WI38 (cell line): ENCODE measurements at regions not wholly inside any gene's neighbourhood (a gene's known extent, or its start where the extent isn't known, plus 50 kb on each side); places are given as distances from the start of the nearest gene placed in this dataset.
"Not testable (repeated sequence)": the region's sequence is repeated elsewhere in the genome, so short reads cannot be mapped to it uniquely, and the experiment has no call there.

Source experiments
- H3K4me3 ChIP-seq: 2 replicates; pipeline ENCODE4 v1.5.1; 2011; ENCODE audit warnings: low read depth, mild to moderate bottlenecking, control low read depth, low read length
- TF ChIP-seq, protein P1 (sequence below): IDR thresholded peaks from 2 replicates; pipeline ENCODE4 v1.5.1; 2012; ENCODE audit warnings: low read depth, mild to moderate bottlenecking, control low read depth, low read length

DNA sequence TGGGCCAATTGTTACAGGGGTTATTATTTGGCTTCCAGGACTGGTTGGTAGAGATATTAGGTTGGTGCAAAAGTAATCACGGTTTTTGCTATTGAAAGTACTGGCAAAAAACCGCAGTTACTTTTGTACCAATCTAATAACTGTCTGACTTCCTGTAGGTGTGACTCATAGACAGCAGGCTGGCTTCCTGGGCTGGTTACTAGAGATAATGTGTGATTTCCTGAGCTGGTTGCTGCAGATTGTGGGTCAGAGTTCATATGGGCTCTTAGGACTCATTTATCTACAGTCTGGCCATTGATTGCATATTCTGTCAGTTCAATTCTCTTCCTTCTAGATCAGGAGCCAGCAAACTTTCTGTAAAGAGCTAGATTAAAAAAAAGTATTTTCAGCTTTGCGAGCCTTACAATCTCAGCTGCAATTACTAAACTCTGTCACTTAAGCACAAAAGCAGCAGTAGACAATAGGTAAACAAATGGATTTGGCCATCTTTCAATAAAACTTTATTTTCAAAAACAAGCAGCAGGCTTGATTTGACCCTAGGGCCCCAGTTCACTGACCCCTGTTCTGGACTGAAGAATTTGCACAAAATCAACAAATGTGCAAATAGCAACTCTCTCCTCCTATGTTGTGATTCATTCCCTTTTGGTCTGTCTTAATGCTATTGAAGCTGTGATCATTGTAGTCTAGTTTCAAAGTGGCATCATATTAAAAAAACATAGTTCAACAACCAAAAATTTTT, 50.8 kb upstream of the BOD1L1 start:
- TF ChIP-seq, protein P1, sequence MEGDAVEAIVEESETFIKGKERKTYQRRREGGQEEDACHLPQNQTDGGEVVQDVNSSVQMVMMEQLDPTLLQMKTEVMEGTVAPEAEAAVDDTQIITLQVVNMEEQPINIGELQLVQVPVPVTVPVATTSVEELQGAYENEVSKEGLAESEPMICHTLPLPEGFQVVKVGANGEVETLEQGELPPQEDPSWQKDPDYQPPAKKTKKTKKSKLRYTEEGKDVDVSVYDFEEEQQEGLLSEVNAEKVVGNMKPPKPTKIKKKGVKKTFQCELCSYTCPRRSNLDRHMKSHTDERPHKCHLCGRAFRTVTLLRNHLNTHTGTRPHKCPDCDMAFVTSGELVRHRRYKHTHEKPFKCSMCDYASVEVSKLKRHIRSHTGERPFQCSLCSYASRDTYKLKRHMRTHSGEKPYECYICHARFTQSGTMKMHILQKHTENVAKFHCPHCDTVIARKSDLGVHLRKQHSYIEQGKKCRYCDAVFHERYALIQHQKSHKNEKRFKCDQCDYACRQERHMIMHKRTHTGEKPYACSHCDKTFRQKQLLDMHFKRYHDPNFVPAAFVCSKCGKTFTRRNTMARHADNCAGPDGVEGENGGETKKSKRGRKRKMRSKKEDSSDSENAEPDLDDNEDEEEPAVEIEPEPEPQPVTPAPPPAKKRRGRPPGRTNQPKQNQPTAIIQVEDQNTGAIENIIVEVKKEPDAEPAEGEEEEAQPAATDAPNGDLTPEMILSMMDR, result no peak
- no peak overlapping the region for H3K4me3 ChIP-seq

DNA sequence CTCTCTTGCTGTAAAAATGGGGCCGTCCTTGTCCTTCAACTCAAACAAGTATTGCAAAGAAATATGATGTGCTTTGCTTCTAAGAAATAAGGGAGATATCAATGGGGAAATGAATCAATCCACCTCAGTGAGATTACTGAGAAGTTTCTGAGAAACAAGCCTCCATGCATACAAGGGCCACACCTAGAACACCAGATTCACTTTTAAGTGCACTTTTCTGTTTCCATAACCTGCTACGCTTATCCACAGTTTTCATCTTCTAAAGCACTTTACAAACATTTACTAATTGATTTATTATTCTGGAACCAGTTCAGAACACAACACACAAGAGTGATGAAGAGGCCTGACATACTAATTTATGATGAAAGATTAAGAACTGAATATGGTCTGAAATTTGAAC, 54.0 kb upstream of the BOD1L1 start:
- H3K4me3 ChIP-seq, result no peak overlapping the region
- TF ChIP-seq, protein P1, result no peak

DNA sequence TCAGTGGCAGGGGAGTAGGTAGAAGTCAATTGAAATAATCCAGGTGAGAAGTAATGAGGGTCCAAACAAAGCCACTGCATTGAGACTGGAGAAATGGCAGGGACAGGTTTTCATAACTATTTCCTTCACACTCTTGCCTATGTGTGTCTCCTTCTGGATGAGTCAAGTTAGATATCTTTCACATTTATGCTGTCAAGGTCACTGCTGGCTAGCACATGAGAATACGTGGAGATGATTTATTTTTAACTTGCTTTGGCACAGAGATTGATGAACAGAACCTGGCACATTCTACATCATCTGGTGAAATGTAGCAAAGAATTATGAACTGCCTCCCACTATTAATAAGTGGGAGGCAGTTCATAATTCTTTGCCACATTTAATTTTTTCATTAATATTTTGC, 66.7 kb upstream of the BOD1L1 start:
- no peak overlapping the region for H3K4me3 ChIP-seq
- TF ChIP-seq, protein P1, result no peak

DNA sequence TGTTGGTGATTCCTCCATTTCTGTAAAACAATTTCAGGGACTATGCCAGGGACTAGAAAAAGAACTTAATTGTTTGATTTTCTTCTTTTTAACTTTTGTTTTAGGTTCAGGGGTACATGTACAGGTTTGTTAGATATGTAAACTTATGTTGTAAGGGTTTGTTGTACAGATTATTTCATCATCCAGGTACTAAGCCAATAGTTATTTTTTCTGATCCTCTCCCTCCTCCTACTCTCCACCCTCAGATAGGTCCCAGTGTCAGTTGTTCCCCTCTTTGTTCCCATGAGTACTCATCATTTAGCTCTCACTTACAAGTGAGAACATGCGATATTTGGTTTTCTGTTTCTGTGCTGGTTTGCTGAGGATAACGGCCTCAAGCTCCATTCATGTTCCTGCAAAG, 70.8 kb upstream of the BOD1L1 start:
- no peak overlapping the region for H3K4me3 ChIP-seq
- TF ChIP-seq, protein P1, result no peak

DNA sequence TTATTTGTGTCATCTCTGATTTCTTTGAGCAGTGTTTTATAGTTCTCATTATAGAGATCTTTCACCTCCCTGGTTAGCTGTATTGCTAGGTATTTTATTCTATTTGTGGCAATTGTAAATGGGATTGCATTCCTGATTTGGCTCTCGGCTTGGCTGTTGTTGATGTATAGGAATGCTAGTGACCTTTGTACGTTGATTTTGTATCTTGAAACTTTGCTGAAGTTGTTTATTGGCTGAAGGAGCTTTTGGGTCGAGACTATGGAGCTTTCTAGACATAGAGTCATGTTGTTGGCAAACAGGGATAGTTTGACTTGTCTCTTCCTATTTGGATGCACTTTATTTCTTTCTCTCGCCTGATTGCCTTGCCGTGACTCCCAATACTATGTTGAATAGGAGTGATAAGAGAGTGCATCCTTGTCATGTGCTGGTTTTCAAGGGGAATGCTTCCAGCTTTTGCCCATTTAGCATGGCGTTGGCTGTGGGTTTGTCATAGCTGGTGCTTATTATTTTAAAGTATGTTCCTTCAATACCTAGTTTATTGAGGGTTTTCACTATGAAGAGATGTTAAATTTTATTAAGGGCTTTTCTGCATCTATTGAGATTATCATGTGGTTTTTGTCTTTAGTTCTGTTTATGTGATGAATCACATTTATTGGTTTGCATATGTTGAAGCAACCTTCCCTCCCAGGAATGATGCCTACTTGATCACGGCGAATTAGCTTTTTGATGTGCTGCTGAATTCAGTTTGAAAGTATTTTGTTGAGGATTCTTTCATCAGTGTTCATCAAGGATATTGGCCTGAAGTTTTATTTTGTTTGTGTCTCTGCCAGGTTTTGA, 72.7 kb upstream of the BOD1L1 start:
- no peak overlapping the region for H3K4me3 ChIP-seq
- TF ChIP-seq, protein P1, result no peak

DNA sequence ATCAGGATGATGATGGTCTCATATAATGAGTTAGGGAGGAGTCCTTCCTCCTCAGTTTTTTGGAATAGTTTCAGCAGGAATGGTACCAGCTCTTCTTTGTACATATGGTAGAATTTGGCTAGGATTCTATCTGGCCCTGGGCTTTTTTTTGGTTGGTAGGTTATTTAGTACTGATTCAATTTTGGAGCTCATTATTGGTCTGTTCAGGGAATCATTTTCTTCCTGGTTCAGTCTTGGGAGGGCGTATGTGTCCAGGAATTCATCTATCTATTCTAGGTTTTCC, 73.3 kb upstream of the BOD1L1 start:
- H3K4me3 ChIP-seq, result not testable (repeated sequence)

DNA sequence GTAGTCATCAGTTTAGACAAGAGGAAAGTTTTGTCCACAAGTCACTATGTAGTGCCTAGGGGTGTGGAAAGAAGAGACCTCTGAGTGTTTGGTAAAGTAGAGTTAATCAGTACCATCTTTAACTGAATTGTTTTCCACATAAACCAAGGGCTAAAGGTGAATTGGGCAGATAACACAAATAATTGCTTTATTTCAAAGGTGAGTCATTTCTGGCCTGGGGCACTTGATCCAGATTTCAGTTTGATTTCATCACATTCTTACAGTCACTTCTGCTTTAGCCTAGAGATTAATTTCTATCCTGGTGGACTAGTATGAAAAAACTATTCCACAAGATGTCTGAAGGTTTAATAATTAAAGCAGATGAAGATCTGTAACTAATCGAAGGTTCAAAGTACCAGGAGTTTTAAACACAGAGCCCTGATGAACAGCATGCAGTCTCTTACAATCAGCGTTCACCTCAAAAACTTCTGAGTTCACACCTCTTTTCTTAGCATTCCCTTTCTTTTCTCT, 74.5 kb upstream of the BOD1L1 start:
- TF ChIP-seq, protein P1, result no peak
- H3K4me3 ChIP-seq, result no peak overlapping the region
